ENCODE measurements at regions not wholly inside any gene's neighbourhood (a gene's known extent, or its start where the extent isn't known, plus 50 kb on each side); places are given as distances from the start of the nearest gene placed in this dataset.
"Not testable (repeated sequence)": the region's sequence is repeated elsewhere in the genome, so short reads cannot be mapped to it uniquely, and the experiment has no call there.

- no peak for DNase-seq (ENCODE audit: low read depth in 2 of 3, low spot score in 2 of 3)
Observed at GRCh38 chrX:40938423-40938822, 146.8 kb upstream of the USP9X start.

GRCh38 chrX:40943093-40943641 lies 142.1 kb upstream of the USP9X start:
- DNase-seq (ENCODE audit: low read depth in 2 of 3, low spot score in 2 of 3) = no peak

DNA sequence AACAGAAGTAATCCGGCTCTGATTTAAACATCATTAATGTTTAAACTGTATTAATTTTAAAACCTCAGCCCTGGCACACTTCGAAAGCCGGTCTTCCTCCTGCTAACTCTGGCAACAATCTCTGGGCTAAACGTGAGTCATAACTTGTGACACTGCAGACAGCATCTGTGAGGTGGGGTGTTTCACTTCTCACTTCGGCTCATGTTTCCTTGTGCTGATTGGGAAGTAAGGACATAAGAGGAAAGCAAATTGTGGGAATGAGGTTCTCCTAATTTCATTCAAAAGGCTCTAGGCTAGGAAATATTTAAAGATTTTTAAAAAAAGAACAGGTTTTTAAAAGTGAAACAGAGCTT lies 139.9 kb upstream of the USP9X start:
- DNase-seq (ENCODE audit: low read depth in 2 of 3, low spot score in 2 of 3) = peak in 2 of 3 donors; percentile 22 to 36

- DNase-seq (ENCODE audit: low read depth in 2 of 3, low spot score in 2 of 3) = no peak
Observed at GRCh38 chrX:40947276-40947675, 138.0 kb upstream of the USP9X start.

GRCh38 chrX:40949071-40949470 lies 136.2 kb upstream of the USP9X start:
- no peak for DNase-seq (ENCODE audit: low read depth in 2 of 3, low spot score in 2 of 3)

- DNase-seq (ENCODE audit: low read depth in 2 of 3, low spot score in 2 of 3) = no peak
Observed at GRCh38 chrX:40950546-40950945, 134.7 kb upstream of the USP9X start.

DNA sequence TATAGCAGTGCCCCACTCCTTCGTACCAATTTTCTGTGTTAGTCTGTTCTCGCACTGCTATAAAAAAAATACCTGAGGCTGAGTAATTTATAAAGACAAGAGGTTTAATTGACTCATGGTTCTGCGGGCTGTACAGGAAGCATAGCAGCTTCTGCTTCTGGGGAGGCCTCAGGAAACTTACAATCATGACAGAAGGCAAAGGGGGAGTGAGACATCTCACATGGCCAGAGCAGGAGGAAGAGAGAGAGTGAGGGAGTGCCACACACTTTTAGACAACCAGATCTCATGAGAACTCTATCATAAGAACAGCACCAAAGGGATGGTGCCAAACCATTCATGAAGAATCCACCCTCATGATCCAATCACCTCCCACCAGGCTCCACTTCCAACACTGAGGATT lies 133.8 kb upstream of the USP9X start:
- DNase-seq (ENCODE audit: low read depth in 2 of 3, low spot score in 2 of 3) = not testable (repeated sequence)

DNA sequence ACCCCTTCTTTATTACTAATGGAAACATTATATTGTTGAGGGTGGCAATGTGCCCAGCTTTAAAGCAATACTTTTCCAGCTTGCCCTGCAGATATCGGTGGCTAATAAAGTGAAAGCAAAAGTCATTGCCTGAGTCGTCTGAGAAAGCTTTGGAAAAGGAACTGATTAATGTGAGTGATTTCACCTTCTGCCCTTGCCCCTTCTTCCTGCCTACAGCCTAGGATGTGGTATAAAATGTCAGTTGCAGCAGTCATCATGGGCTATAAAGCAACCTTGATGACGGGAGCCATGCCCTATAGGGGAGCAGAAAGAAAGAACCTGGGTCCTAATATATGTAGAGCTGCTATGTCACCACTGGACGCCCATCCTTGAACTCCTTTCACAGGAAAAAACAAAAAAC lies 132.4 kb upstream of the USP9X start:
- peak in 2 of 3 donors; percentile 43 to 63 for DNase-seq (ENCODE audit: low read depth in 2 of 3, low spot score in 2 of 3)

- DNase-seq (ENCODE audit: low read depth in 2 of 3, low spot score in 2 of 3) = peak in 1 of 3 donors; percentile 1
Observed at GRCh38 chrX:40953369-40953768, 131.9 kb upstream of the USP9X start.

DNA sequence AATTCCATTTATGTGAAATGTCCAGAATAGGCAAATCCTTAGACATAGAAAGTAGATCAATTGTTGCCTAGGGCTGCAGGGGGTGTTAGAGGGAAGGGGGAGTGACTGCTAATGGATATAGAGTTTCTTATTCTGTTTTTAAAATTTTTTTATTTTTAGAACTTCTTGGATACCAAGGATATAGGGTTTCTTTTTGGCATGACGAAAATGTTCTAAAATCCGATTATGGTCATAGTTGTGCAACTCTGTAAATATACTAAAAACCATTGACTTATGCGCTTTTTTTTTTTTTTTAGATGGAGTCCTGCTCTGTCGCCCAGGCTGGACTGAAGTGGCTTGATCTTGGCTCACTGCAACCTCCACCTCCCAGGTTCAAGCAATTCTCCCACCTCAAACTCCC lies 125.2 kb upstream of the USP9X start:
- no peak for DNase-seq (ENCODE audit: low read depth in 2 of 3, low spot score in 2 of 3)

- no peak for DNase-seq (ENCODE audit: low read depth in 2 of 3, low spot score in 2 of 3)
Observed at GRCh38 chrX:40962793-40963407, 122.3 kb upstream of the USP9X start.

DNA sequence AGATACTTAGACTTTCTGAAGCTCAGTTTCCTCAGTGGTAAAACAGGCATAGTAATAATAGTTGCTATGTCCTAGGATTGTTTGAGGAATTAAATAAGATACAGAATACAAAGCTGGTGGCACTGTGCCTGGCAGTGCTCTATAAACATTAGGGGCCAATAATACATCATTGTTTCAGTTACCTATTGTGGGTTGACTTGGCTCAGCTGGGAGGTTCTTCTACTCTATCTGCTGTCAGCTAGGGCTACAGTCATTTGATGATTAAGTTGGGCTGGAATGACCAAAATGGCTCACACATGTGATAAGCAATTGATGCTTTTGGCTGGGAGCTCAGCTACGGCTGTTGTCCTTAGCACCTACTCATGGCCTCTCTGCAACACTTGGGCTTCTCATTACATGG lies 121.2 kb upstream of the USP9X start:
- no peak for DNase-seq (ENCODE audit: low read depth in 2 of 3, low spot score in 2 of 3)

GRCh38 chrX:40964633-40965586 lies 120.3 kb upstream of the USP9X start:
- no peak for DNase-seq (ENCODE audit: low read depth in 2 of 3, low spot score in 2 of 3)

DNA sequence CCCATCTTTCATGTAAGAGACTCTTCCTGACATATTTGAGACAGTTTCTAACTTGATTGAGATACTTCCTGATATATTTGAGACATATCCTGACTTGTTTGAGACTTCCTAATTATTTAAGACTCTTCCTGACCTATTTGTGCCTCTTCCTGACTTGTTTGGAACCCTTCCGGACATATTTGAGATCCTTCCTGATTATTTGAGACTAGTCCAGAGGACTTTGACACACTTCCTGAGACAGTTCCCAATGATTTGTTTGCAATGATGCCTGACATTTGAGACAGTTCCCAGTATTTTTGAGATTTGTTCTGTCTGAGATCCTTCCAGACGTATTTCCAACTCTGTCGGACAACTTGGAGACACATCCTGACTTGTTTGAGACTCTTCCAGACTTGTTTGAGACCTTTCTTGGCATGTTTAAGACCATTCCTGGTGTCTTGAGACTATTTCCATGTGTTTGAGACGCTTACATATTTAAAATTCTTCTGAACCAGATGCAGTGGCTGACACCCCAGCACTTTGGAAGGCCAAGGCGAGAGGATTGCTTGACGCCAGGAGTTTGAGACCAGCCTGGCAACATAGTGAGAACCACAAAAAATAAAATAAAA lies 118.9 kb upstream of the USP9X start:
- DNase-seq (ENCODE audit: low read depth in 2 of 3, low spot score in 2 of 3) = no peak

- no peak for DNase-seq (ENCODE audit: low read depth in 2 of 3, low spot score in 2 of 3)
Observed at GRCh38 chrX:40968180-40968579, 117.1 kb upstream of the USP9X start.

GRCh38 chrX:40971736-40972135 lies 113.5 kb upstream of the USP9X start:
- no peak for DNase-seq (ENCODE audit: low read depth in 2 of 3, low spot score in 2 of 3)

- DNase-seq (ENCODE audit: low read depth in 2 of 3, low spot score in 2 of 3) = no peak
Observed at GRCh38 chrX:40973619-40974018, 111.6 kb upstream of the USP9X start.

GRCh38 chrX:40975951-40976350 lies 109.3 kb upstream of the USP9X start:
- DNase-seq (ENCODE audit: low read depth in 2 of 3, low spot score in 2 of 3) = no peak

GRCh38 chrX:40976981-40977380 lies 108.3 kb upstream of the USP9X start:
- no peak for DNase-seq (ENCODE audit: low read depth in 2 of 3, low spot score in 2 of 3)

DNA sequence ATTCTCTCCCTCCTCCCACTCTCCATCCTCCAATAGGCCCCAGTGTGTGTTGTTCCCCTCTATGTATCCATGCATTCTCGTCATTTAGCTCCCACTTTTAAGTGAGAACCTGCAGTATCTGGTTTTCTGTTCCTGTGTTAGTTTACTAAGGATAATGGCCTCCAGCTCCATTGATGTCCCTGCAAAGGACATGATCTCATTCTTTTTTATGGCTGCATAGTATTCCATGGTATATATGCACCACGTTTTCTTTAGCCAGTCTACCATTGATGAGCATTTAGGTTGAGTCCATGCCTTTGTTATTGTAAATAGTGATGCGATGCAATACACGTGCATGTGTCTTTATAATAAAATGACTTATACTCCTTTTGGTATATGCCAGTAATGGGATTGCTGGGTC lies 100.3 kb upstream of the USP9X start:
- DNase-seq (ENCODE audit: low read depth in 2 of 3, low spot score in 2 of 3) = no peak

- no peak for DNase-seq (ENCODE audit: low read depth in 2 of 3, low spot score in 2 of 3)
Observed at GRCh38 chrX:40987413-40987812, 97.8 kb upstream of the USP9X start.

- DNase-seq (ENCODE audit: low read depth in 2 of 3, low spot score in 2 of 3) = no peak
Observed at GRCh38 chrX:40988100-40988499, 97.1 kb upstream of the USP9X start.
